ENCODE measurements at regions not wholly inside any gene's neighbourhood (a gene's known extent, or its start where the extent isn't known, plus 50 kb on each side); places are given as distances from the start of the nearest gene placed in this dataset.

GRCh38 chr20:54879393-54879792 lies 404.0 kb downstream of the DOK5 start:
- no peaks in the 10 kb centered on the region for H3K9me3 Mint-ChIP-seq
- H3K4me3 Mint-ChIP-seq: no peak overlapping the region
- no peaks in the 10 kb centered on the region for H3K36me3 ChIP-seq (ENCODE audit: control insufficient read depth, insufficient read depth, low read length)
- H3K4me1 ChIP-seq (ENCODE audit: control insufficient read depth, insufficient read depth, low read length): no peaks in the 10 kb centered on the region
- H3K4me1 Mint-ChIP-seq: no peaks in the 10 kb centered on the region
- H3K27ac ChIP-seq (ENCODE audit: low read depth, low read length): no peak overlapping the region
- no peak overlapping the region for H3K27ac Mint-ChIP-seq
- peaks cover 6% of the 10 kb centered on the region for H3K9me3 ChIP-seq (ENCODE audit: control insufficient read depth, low read length)
- H3K4me3 ChIP-seq (ENCODE audit: low read length): no peak overlapping the region
- peaks cover 11% of the 10 kb centered on the region for H3K27me3 Mint-ChIP-seq (ENCODE audit: insufficient read depth)
- no peak for DNase-seq
- no CpG with 5 or more reads among the region's 1 CpG for WGBS, 2 experiments (ENCODE audit: insufficient coverage in 1 of 2, insufficient read length in 1 of 2)
- no peaks in the 10 kb centered on the region for H3K36me3 Mint-ChIP-seq (ENCODE audit: low read depth)
- H3K9ac ChIP-seq (ENCODE audit: extremely low read depth, low read length, poor library complexity, severe bottlenecking): no peak overlapping the region
- no peak for TF ChIP-seq CTCF (conservative IDR thresholded peaks at IDR 0.05)
- no peaks in the 10 kb centered on the region for H3K27me3 ChIP-seq (ENCODE audit: control insufficient read depth, insufficient read depth, low read length, poor library complexity, severe bottlenecking)

DNA sequence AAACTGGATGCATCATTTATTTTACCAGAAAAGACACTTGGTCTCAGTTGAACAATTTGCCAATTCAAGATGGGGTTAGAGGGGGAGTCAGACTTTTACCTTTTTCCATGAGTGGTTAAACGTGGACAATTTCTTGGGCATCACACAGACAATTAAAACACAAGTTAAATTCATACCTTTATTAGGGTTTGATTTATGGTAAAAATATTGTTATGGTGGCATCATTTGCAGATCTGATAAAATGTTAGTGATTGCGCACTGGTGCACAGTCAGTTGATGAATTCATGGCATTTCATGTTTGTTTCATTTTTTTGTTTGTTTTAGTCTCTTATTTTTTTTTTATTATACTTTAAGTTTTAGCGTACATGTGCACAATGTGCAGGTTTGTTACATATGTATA lies 399.9 kb downstream of the DOK5 start:
- H3K27ac ChIP-seq (ENCODE audit: low read depth, low read length): no peak overlapping the region
- H3K4me3 Mint-ChIP-seq: no peak overlapping the region
- H3K36me3 ChIP-seq (ENCODE audit: control insufficient read depth, insufficient read depth, low read length): no peaks in the 10 kb centered on the region
- H3K36me3 Mint-ChIP-seq (ENCODE audit: low read depth): no peaks in the 10 kb centered on the region
- no peaks in the 10 kb centered on the region for H3K4me1 ChIP-seq (ENCODE audit: control insufficient read depth, insufficient read depth, low read length)
- H3K9me3 Mint-ChIP-seq: no peaks in the 10 kb centered on the region
- no peaks in the 10 kb centered on the region for H3K27me3 ChIP-seq (ENCODE audit: control insufficient read depth, insufficient read depth, low read length, poor library complexity, severe bottlenecking)
- peaks cover 11% of the 10 kb centered on the region for H3K9me3 ChIP-seq (ENCODE audit: control insufficient read depth, low read length)
- no peak for DNase-seq
- WGBS, 2 experiments (ENCODE audit: insufficient coverage in 1 of 2, insufficient read length in 1 of 2): 93% methylated on average over 1 of the region's 3 CpGs; no CpG with 5 or more reads in 1 of the 2 experiments
- peaks cover 3% of the 10 kb centered on the region for H3K27me3 Mint-ChIP-seq (ENCODE audit: insufficient read depth)
- H3K4me3 ChIP-seq (ENCODE audit: low read length): no peak overlapping the region
- no peak overlapping the region for H3K9ac ChIP-seq (ENCODE audit: extremely low read depth, low read length, poor library complexity, severe bottlenecking)
- no peak for TF ChIP-seq CTCF (conservative IDR thresholded peaks at IDR 0.05)
- H3K27ac Mint-ChIP-seq: no peak overlapping the region
- no peaks in the 10 kb centered on the region for H3K4me1 Mint-ChIP-seq

GRCh38 chr20:54874718-54875117 lies 399.3 kb downstream of the DOK5 start:
- TF ChIP-seq CTCF (conservative IDR thresholded peaks at IDR 0.05): no peak
- H3K9me3 ChIP-seq (ENCODE audit: control insufficient read depth, low read length): peaks cover 13% of the 10 kb centered on the region
- no peaks in the 10 kb centered on the region for H3K36me3 Mint-ChIP-seq (ENCODE audit: low read depth)

More at GRCh38 chr20:54874718-54875117, 399.3 kb downstream of the DOK5 start:
- H3K27me3 Mint-ChIP-seq (ENCODE audit: insufficient read depth): peaks cover 5% of the 10 kb centered on the region
- Histone ChIP-seq H3K9ac (ENCODE audit: extremely low read depth, low read length, poor library complexity, severe bottlenecking) (no peak overlapping the region), H3K27ac (ENCODE audit: low read depth, low read length) (no peak overlapping the region), H3K27me3 (ENCODE audit: control insufficient read depth, insufficient read depth, low read length, poor library complexity, severe bottlenecking) (no peaks in the 10 kb centered on the region), H3K4me3 (ENCODE audit: low read length) (no peak overlapping the region), H3K4me1 (ENCODE audit: control insufficient read depth, insufficient read depth, low read length) (no peaks in the 10 kb centered on the region), H3K36me3 (ENCODE audit: control insufficient read depth, insufficient read depth, low read length) (no peaks in the 10 kb centered on the region)
- no peak overlapping the region for H3K4me3 Mint-ChIP-seq
- no peaks in the 10 kb centered on the region for H3K4me1 Mint-ChIP-seq
- no peaks in the 10 kb centered on the region for H3K9me3 Mint-ChIP-seq
- no peak overlapping the region for H3K27ac Mint-ChIP-seq
- no peak for DNase-seq
- 75 to 86% methylated on average over 2 to 5 of the region's 5 CpGs for WGBS, 2 experiments (ENCODE audit: insufficient coverage in 1 of 2, insufficient read length in 1 of 2)

Measured in endodermal cell (in vitro differentiated cells).